Neural progenitor cell (in vitro differentiated cells): ENCODE measurements at regions not wholly inside any gene's neighbourhood (a gene's known extent, or its start where the extent isn't known, plus 50 kb on each side); places are given as distances from the start of the nearest gene placed in this dataset.
"Not testable (repeated sequence)": the region's sequence is repeated elsewhere in the genome, so short reads cannot be mapped to it uniquely, and the experiment has no call there.

Experiments
- DNase-seq: peaks from one replicate; pipeline ENCODE4 v3.0.0-alpha.2; 2016; ENCODE audit warnings: low spot score
- H2AFZ ChIP-seq: fragments of 200-600 bp; sonication (generic); replicated peaks from 2 replicates; pipeline ENCODE4 v1.6.1; 2016; ENCODE audit warnings: antibody characterized with exemption
- H3F3A ChIP-seq: fragments of 200-600 bp; sonication (generic); 2 replicates; pipeline ENCODE4 v1.6.1; 2016; ENCODE audit warnings: antibody characterized with exemption, low read depth
- H3K27ac ChIP-seq: fragments of 200-600 bp; sonication (generic); 2 replicates; pipeline ENCODE4 v1.5.1; 2016; ENCODE audit warnings: mild to moderate bottlenecking
- H3K27me3 ChIP-seq: fragments of 200-600 bp; sonication (generic); 2 replicates; pipeline ENCODE4 v1.6.1; 2016; ENCODE audit warnings: mild to moderate bottlenecking, moderate library complexity
- H3K36me3 ChIP-seq: fragments of 200-600 bp; sonication (generic); 2 replicates; pipeline ENCODE4 v1.5.1; 2016
- H3K4me1 ChIP-seq: fragments of 200-600 bp; sonication (generic); 2 replicates; pipeline ENCODE4 v1.6.1; 2016; ENCODE audit warnings: mixed run types
- H3K4me2 ChIP-seq: fragments of 200-600 bp; sonication (generic); 2 replicates; pipeline ENCODE4 v1.6.1; 2016
- H3K4me3 ChIP-seq: fragments of 200-600 bp; sonication (generic); 2 replicates; pipeline ENCODE4 v1.5.1; 2016
- H3K79me2 ChIP-seq: fragments of 200-600 bp; sonication (generic); 2 replicates; pipeline ENCODE4 v1.6.1; 2016; ENCODE audit warnings: low read depth
- H3K9ac ChIP-seq: fragments of 200-600 bp; sonication (generic); 2 replicates; pipeline ENCODE4 v1.6.1; 2016
- H3K9me3 ChIP-seq: fragments of 200-600 bp; sonication (generic); 2 replicates; pipeline ENCODE4 v1.5.1; 2016; ENCODE audit warnings: low read depth
- H4K20me1 ChIP-seq: fragments of 200-600 bp; sonication (generic); 2 replicates; pipeline ENCODE4 v1.6.1; 2016; ENCODE audit warnings: low read depth
- H3K27ac Mint-ChIP-seq: 3 replicates; pipeline ENCODE4 v1.8.0; 2021; ENCODE audit warnings: mixed read lengths
- H3K27me3 Mint-ChIP-seq: 2 replicates; pipeline ENCODE4 v1.8.0; 2022; ENCODE audit warnings: low read depth, mild to moderate bottlenecking, inconsistent platforms, moderate library complexity, mixed read lengths; ENCODE audit not compliant: insufficient read depth
- H3K36me3 Mint-ChIP-seq: 3 replicates; pipeline ENCODE4 v1.8.0; 2021; ENCODE audit warnings: mixed read lengths
- H3K4me1 Mint-ChIP-seq: 3 replicates; pipeline ENCODE4 v1.8.0; 2021; ENCODE audit warnings: mixed read lengths
- H3K4me3 Mint-ChIP-seq: 3 replicates; pipeline ENCODE4 v1.8.0; 2021; ENCODE audit warnings: mild to moderate bottlenecking, moderate library complexity, mixed read lengths
- H3K9me3 Mint-ChIP-seq: 3 replicates; pipeline ENCODE4 v1.8.0; 2020; ENCODE audit warnings: mixed read lengths
- CTCF ChIP-seq: fragments of 200-600 bp; sonication (generic); IDR thresholded peaks from 2 replicates; pipeline ENCODE4 v1.5.1; 2017; ENCODE audit warnings: antibody characterized with exemption, mild to moderate bottlenecking
- EZH2 ChIP-seq: fragments of 200-600 bp; sonication (generic); IDR thresholded peaks from 2 replicates; pipeline ENCODE4 v1.6.1; 2017; ENCODE audit warnings: antibody characterized with exemption, mild to moderate bottlenecking, moderate library complexity
- EZH2phosphoT487 ChIP-seq: fragments of 200-600 bp; sonication (generic); IDR thresholded peaks from 2 replicates; pipeline ENCODE4 v1.6.1; 2017; ENCODE audit warnings: antibody characterized with exemption

GRCh38 chr7:42570944-42571343 is 333.9 kb upstream of the GLI3 start:
- H3K4me1 Mint-ChIP-seq: peaks cover 3% of the 10 kb centered on the region
- H3K4me1 ChIP-seq: no peaks in the 10 kb centered on the region
- H3K9ac ChIP-seq: no peak overlapping the region
- H3K9me3 ChIP-seq: no peaks in the 10 kb centered on the region
- H2AFZ ChIP-seq: no peak overlapping the region
- no peak overlapping the region for H3K27ac Mint-ChIP-seq
- H3K4me3 ChIP-seq: no peak overlapping the region
- H3F3A ChIP-seq: no peaks in the 10 kb centered on the region
- no peak for DNase-seq
- no peaks in the 10 kb centered on the region for H3K36me3 Mint-ChIP-seq
- no peaks in the 10 kb centered on the region for H4K20me1 ChIP-seq
- peaks cover 3% of the 10 kb centered on the region for H3K9me3 Mint-ChIP-seq
- no peaks in the 10 kb centered on the region for H3K36me3 ChIP-seq
- H3K79me2 ChIP-seq: no peaks in the 10 kb centered on the region
- H3K27me3 ChIP-seq: no peaks in the 10 kb centered on the region
- H3K4me2 ChIP-seq: no peak overlapping the region
- H3K27ac ChIP-seq: no peak overlapping the region
- H3K4me3 Mint-ChIP-seq: no peak overlapping the region
- TF ChIP-seq EZH2 (no peak), EZH2phosphoT487 (no peak), CTCF (no peak)
- peaks cover 3% of the 10 kb centered on the region for H3K27me3 Mint-ChIP-seq

GRCh38 chr7:42567051-42567450 is 330.0 kb upstream of the GLI3 start:
- Mint-ChIP-seq H3K4me3 (no peak overlapping the region), H3K9me3 (peaks cover 13% of the 10 kb centered on the region), H3K27ac (no peak overlapping the region), H3K27me3 (peaks cover 3% of the 10 kb centered on the region), H3K36me3 (peaks cover 1% of the 10 kb centered on the region), H3K4me1 (no peaks in the 10 kb centered on the region)
- Histone ChIP-seq H3K4me1 (no peaks in the 10 kb centered on the region), H4K20me1 (no peaks in the 10 kb centered on the region), H3K4me3 (no peak overlapping the region), H3K79me2 (no peaks in the 10 kb centered on the region), H2AFZ (no peak overlapping the region), H3K36me3 (no peaks in the 10 kb centered on the region), H3K9me3 (no peaks in the 10 kb centered on the region), H3K4me2 (no peak overlapping the region), H3F3A (no peaks in the 10 kb centered on the region), H3K27me3 (no peaks in the 10 kb centered on the region), H3K9ac (no peak overlapping the region), H3K27ac (no peak overlapping the region)
- TF ChIP-seq CTCF (no peak), EZH2phosphoT487 (no peak), EZH2 (no peak)
- no peak for DNase-seq

GRCh38 chr7:42561797-42562196 is 324.8 kb upstream of the GLI3 start:
- no peak overlapping the region for H3K27ac Mint-ChIP-seq
- peaks cover 15% of the 10 kb centered on the region for H3K9me3 Mint-ChIP-seq
- no peak overlapping the region for H3K4me2 ChIP-seq
- H3K79me2 ChIP-seq: no peaks in the 10 kb centered on the region
- H3K9me3 ChIP-seq: no peaks in the 10 kb centered on the region
- H3K4me1 Mint-ChIP-seq: no peaks in the 10 kb centered on the region
- no peaks in the 10 kb centered on the region for H3F3A ChIP-seq
- H3K36me3 ChIP-seq: no peaks in the 10 kb centered on the region
- no peak overlapping the region for H3K27ac ChIP-seq
- no peak for DNase-seq
- H4K20me1 ChIP-seq: no peaks in the 10 kb centered on the region
- peaks cover 1% of the 10 kb centered on the region for H3K36me3 Mint-ChIP-seq
- peaks cover 5% of the 10 kb centered on the region for H3K27me3 Mint-ChIP-seq
- no peaks in the 10 kb centered on the region for H3K4me1 ChIP-seq
- H3K4me3 Mint-ChIP-seq: no peak overlapping the region
- H3K27me3 ChIP-seq: no peaks in the 10 kb centered on the region
- no peak overlapping the region for H3K4me3 ChIP-seq
- no peak overlapping the region for H3K9ac ChIP-seq
- TF ChIP-seq EZH2phosphoT487 (no peak), CTCF (no peak), EZH2 (no peak)
- H2AFZ ChIP-seq: no peak overlapping the region

GRCh38 chr7:42560866-42561265 is 323.9 kb upstream of the GLI3 start:
- no peak for DNase-seq
- Histone ChIP-seq H3F3A (no peaks in the 10 kb centered on the region), H3K9me3 (no peaks in the 10 kb centered on the region), H3K27me3 (no peaks in the 10 kb centered on the region), H3K27ac (no peak overlapping the region), H3K4me2 (no peak overlapping the region), H3K36me3 (no peaks in the 10 kb centered on the region), H4K20me1 (no peaks in the 10 kb centered on the region), H2AFZ (no peak overlapping the region), H3K79me2 (no peaks in the 10 kb centered on the region), H3K9ac (no peak overlapping the region), H3K4me3 (no peak overlapping the region), H3K4me1 (no peaks in the 10 kb centered on the region)
- Mint-ChIP-seq H3K27ac (no peak overlapping the region), H3K4me3 (no peak overlapping the region), H3K27me3 (peaks cover 5% of the 10 kb centered on the region), H3K4me1 (no peaks in the 10 kb centered on the region), H3K36me3 (peaks cover 1% of the 10 kb centered on the region), H3K9me3 (peaks cover 23% of the 10 kb centered on the region)
- TF ChIP-seq EZH2phosphoT487 (no peak), EZH2 (no peak), CTCF (no peak)

GRCh38 chr7:42554932-42555331 is 317.9 kb upstream of the GLI3 start:
- not testable (repeated sequence) for H3K9me3 ChIP-seq

More at GRCh38 chr7:42554932-42555331, 317.9 kb upstream of the GLI3 start:
- H3K36me3 Mint-ChIP-seq, H3K4me3 Mint-ChIP-seq, H3K36me3 ChIP-seq, H3K4me2 ChIP-seq, H3K27me3 Mint-ChIP-seq, DNase-seq, H4K20me1 ChIP-seq, H3K79me2 ChIP-seq, H3F3A ChIP-seq, H3K27me3 ChIP-seq, H3K4me1 ChIP-seq, H3K27ac ChIP-seq, H3K9ac ChIP-seq, H3K27ac Mint-ChIP-seq, H3K4me3 ChIP-seq, H2AFZ ChIP-seq, H3K4me1 Mint-ChIP-seq: not testable (repeated sequence)
- peaks cover 48% of the 10 kb centered on the region for H3K9me3 Mint-ChIP-seq
